ENCODE measurements at regions not wholly inside any gene's neighbourhood (a gene's known extent, or its start where the extent isn't known, plus 50 kb on each side); places are given as distances from the start of the nearest gene placed in this dataset.

DNA sequence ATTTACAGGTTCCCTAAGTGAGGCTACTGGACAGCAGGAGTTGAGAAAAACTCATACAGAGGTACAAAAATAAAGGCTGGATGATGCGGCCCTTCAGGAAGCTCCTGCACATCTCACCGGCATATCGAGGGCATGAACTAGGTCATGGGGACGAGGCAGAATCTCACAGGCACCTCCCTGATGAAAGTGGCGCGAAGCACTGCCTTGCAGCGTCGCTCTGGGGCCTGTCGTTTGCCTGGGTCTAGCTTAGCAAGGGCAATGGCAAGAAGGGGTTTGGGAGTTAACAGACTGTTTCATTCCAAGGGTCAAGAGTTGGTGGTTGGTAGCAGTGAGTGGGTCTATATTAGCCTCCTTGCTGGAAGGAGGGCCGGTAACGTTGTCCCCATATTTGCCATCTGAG lies 103.5 kb upstream of the IRF2BP2 start:
- Mint-ChIP-seq H3K27ac (peak overlapping the region in 1 of 9 donors; percentile 87), H3K9me3 (peaks cover 0 to 3% (median 0%) of the 10 kb centered on the region in 11 donors), H3K27me3 (no peaks in the 10 kb centered on the region), H3K4me1 (peaks cover 0 to 31% (median 10%) of the 10 kb centered on the region in 7 donors), H3K36me3 (no peaks in the 10 kb centered on the region), H3K4me3 (no peak overlapping the region)
- Histone ChIP-seq H3K27me3 (ENCODE audit: control insufficient read depth in 2 of 2, insufficient read depth in 2 of 2, low read length in 2 of 2) (no peaks in the 10 kb centered on the region), H3K36me3 (ENCODE audit: control insufficient read depth in 2 of 3, insufficient read depth in 3 of 3, low read length in 3 of 3) (no peaks in the 10 kb centered on the region), H3K4me1 (ENCODE audit: control insufficient read depth in 2 of 2, insufficient read depth in 2 of 2, low read length in 2 of 2) (no peaks in the 10 kb centered on the region), H3K4me3 (ENCODE audit: low read length) (no peak overlapping the region), H3K27ac (ENCODE audit: low read depth, low read length) (no peak overlapping the region), H3K9me3 (ENCODE audit: control insufficient read depth in 2 of 3, low read length in 3 of 3) (no peaks in the 10 kb centered on the region)
- DNase-seq = no peak
- intact Hi-C loops (cut with micrococcal nuclease) = loop anchor here in 1 of 2 donors (5.0 kb wide), 1 partner anchor 86 kb away; no protein-coding TSS in a partner anchor
- ChIA-PET POLR2A (interaction anchor here (0.6 to 1.1 kb wide), 4 partner anchors 9 to 335 kb away, joined by 3 to 4 read pairs (median 4); no protein-coding TSS in a partner anchor), CTCF (no interaction called here)
- ATAC-seq = no peak

DNA sequence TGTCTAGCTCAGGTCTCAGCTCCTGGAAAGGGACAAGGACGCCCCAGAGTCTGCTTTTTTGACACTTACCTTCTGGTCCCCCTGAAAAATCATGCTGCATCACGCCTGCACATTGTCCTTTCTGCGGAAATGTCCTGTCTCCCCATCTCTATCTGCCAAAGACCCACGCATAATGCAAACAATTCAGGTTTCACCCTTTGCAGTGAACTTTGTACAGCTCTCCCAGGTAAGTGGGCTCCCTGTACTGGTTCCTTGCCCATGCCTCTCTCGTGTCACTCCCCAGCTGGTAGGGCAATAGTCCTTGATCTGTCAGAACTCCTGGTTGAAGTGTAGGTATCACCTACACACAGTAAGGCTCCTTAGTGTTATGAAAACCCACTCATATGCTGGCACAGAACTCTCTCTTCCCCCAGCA lies 102.9 kb upstream of the IRF2BP2 start:
- Mint-ChIP-seq H3K4me3 (no peak overlapping the region), H3K4me1 (peaks cover 0 to 26% (median 7%) of the 10 kb centered on the region in 7 donors), H3K27me3 (no peaks in the 10 kb centered on the region), H3K9me3 (peaks cover 0 to 3% (median 0%) of the 10 kb centered on the region in 11 donors), H3K27ac (peak overlapping the region in 1 of 9 donors; percentile 87), H3K36me3 (peaks cover 0 to 2% (median 0%) of the 10 kb centered on the region in 5 donors)
- H3K27me3 ChIP-seq (ENCODE audit: control insufficient read depth in 2 of 2, insufficient read depth in 2 of 2, low read length in 2 of 2) = no peaks in the 10 kb centered on the region
- no peaks in the 10 kb centered on the region for H3K36me3 ChIP-seq (ENCODE audit: control insufficient read depth in 2 of 3, insufficient read depth in 3 of 3, low read length in 3 of 3)
- DNase-seq (no peak), ATAC-seq (no peak)
- H3K4me1 ChIP-seq (ENCODE audit: control insufficient read depth in 2 of 2, insufficient read depth in 2 of 2, low read length in 2 of 2) = no peaks in the 10 kb centered on the region
- H3K9me3 ChIP-seq (ENCODE audit: control insufficient read depth in 2 of 3, low read length in 3 of 3) = no peaks in the 10 kb centered on the region
- CTCF ChIA-PET = no interaction called here
- POLR2A ChIA-PET = interaction anchor here (0.6 to 1.1 kb wide), 5 partner anchors 9 to 336 kb away, joined by 3 to 5 read pairs (median 4); no protein-coding TSS in a partner anchor
- intact Hi-C loops (cut with micrococcal nuclease) = loop anchor here in 1 of 2 donors (5.0 kb wide), 1 partner anchor 86 kb away; no protein-coding TSS in a partner anchor
- H3K27ac ChIP-seq (ENCODE audit: low read depth, low read length) = no peak overlapping the region
- no peak overlapping the region for H3K4me3 ChIP-seq (ENCODE audit: low read length)

DNA sequence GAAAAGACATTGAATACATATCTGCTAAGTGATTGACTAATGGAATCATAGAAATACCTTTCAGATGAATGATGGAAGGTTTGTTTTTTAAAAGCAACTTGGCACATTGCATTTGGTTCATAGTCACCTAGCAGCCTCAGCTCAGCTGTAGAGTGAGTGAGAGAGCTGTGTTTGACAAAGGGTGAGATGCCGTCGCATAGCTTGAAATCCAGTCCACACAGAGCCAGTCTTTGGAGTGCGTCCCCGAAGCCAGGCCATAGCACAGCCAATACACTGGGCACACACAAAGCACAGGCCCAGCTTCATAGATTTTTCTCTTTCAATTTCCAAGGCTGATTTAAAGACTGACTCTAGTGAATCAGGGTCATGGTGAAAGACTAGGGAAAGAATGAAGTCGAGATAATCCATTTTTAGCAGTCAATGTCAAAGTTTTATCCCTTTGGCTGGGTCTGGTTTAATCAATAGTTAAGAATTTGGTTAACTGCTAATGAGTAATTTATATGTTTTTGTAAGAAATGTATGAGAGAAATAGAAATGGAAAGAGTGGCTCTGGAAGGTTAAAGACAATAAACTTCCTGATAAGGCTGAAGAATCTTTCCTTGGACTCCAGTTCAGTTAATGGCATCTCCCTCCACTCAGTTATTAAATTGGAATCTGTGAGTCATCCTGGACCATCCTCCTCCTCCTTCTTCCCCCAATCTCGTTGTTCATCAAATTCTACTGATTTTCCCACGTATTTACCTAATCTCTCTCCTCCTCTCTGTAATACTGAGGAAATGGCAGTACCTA lies 101.2 kb upstream of the IRF2BP2 start:
- ATAC-seq = no peak
- Histone ChIP-seq H3K27ac (ENCODE audit: low read depth, low read length) (no peak overlapping the region), H3K9me3 (ENCODE audit: control insufficient read depth in 2 of 3, low read length in 3 of 3) (no peaks in the 10 kb centered on the region), H3K36me3 (ENCODE audit: control insufficient read depth in 2 of 3, insufficient read depth in 3 of 3, low read length in 3 of 3) (no peaks in the 10 kb centered on the region), H3K4me3 (ENCODE audit: low read length) (no peak overlapping the region), H3K4me1 (ENCODE audit: control insufficient read depth in 2 of 2, insufficient read depth in 2 of 2, low read length in 2 of 2) (no peaks in the 10 kb centered on the region), H3K27me3 (ENCODE audit: control insufficient read depth in 2 of 2, insufficient read depth in 2 of 2, low read length in 2 of 2) (no peaks in the 10 kb centered on the region)
- Mint-ChIP-seq H3K4me1 (peaks cover 2 to 20% (median 7%) of the 10 kb centered on the region in 7 donors), H3K36me3 (peaks cover 0 to 2% (median 0%) of the 10 kb centered on the region in 5 donors), H3K27ac (peak overlapping the region in 1 of 9 donors; percentile 65), H3K9me3 (peaks cover 0 to 3% (median 0%) of the 10 kb centered on the region in 11 donors), H3K4me3 (no peak overlapping the region), H3K27me3 (no peaks in the 10 kb centered on the region)
- intact Hi-C loops (cut with micrococcal nuclease) = loop anchor here in 1 of 2 donors (5.0 kb wide), 1 partner anchor 84 kb away; no protein-coding TSS in a partner anchor
- DNase-seq = no peak
- POLR2A ChIA-PET = interaction anchor here (1.0 kb wide), 1 partner anchor 11 kb away, joined by 3 read pairs; no protein-coding TSS in a partner anchor
- CTCF ChIA-PET = no interaction called here

DNA sequence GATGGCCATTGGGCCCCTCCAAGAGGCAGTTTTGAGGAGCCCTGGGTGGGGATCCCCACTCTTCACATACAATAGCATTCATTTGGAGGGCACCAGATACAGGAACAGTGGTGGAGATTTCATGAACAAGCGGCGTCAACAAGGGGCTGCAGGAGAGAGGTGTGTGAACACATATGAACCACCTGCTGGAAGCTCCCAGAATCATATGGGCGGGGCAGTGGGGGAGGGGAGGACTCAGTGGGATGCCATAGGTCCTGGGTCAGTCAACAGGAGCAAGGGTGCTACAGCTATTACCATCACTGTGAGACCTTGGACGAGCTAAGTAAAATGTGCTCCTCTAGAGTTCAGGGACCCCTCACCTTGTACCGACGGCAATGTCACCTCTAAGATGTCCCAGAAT lies 100.4 kb upstream of the IRF2BP2 start:
- Mint-ChIP-seq H3K9me3 (peaks cover 0 to 3% (median 0%) of the 10 kb centered on the region in 11 donors), H3K4me1 (peaks cover 9 to 27% (median 13%) of the 10 kb centered on the region in 7 donors), H3K36me3 (peaks cover 0 to 2% (median 0%) of the 10 kb centered on the region in 5 donors), H3K4me3 (no peak overlapping the region), H3K27me3 (no peaks in the 10 kb centered on the region), H3K27ac (no peak overlapping the region)
- CTCF ChIA-PET = interaction anchor here (0.6 kb wide), 1 partner anchor 32 kb away, joined by 3 read pairs; no protein-coding TSS in a partner anchor
- Histone ChIP-seq H3K27ac (ENCODE audit: low read depth, low read length) (no peak overlapping the region), H3K27me3 (ENCODE audit: control insufficient read depth in 2 of 2, insufficient read depth in 2 of 2, low read length in 2 of 2) (no peaks in the 10 kb centered on the region), H3K36me3 (ENCODE audit: control insufficient read depth in 2 of 3, insufficient read depth in 3 of 3, low read length in 3 of 3) (no peaks in the 10 kb centered on the region), H3K4me3 (ENCODE audit: low read length) (no peak overlapping the region), H3K9me3 (ENCODE audit: control insufficient read depth in 2 of 3, low read length in 3 of 3) (no peaks in the 10 kb centered on the region), H3K4me1 (ENCODE audit: control insufficient read depth in 2 of 2, insufficient read depth in 2 of 2, low read length in 2 of 2) (peaks cover 0 to 7% of the 10 kb centered on the region in 2 donors)
- POLR2A ChIA-PET = interaction anchor here (0.6 to 1.0 kb wide), 2 partner anchors 14 to 67 kb away, joined by 3 to 4 read pairs; no protein-coding TSS in a partner anchor
- intact Hi-C loops (cut with micrococcal nuclease) = loop anchor here in 1 of 2 donors (5.0 kb wide), 1 partner anchor 83 kb away; no protein-coding TSS in a partner anchor
- DNase-seq (no peak), ATAC-seq (no peak)

DNA sequence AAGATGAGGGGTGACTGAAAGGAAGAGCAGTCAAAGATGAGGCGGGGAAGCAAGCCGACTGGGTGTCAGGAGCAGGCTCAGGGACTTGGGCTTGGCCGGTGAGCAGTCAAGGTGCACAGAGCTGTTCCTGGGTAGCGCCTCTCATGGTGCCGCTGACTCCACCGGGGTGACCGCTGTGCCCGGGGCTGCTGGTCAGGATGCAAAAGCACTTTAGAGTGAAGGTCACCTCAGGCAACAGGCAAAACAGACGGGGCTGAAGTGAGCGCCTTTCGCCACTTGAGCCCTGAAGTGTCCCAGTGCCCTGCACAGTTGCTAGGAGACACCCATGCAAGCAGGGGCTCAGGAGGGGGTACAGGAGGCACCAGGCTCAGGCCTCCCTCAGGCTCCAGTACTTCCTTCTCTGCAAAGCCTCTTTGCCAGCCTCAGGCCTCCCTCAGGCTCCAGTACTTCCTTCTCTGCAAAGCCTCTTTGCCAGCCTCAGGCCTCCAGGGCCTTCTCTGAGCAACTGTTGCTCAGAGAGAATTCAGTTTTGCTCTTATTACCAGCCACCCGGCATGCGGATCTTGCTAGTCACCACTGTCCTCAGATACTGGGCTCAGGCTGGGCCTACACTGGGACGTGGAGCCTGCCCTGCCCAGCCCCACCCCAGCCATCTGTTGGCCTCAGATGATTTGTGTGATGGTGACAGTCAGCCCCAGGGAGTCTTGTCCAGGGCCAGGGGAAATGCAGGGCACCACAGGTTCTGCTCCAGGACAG lies 99.7 kb upstream of the IRF2BP2 start:
- no peak for DNase-seq
- H3K27me3 ChIP-seq (ENCODE audit: control insufficient read depth in 2 of 2, insufficient read depth in 2 of 2, low read length in 2 of 2) = no peaks in the 10 kb centered on the region
- Mint-ChIP-seq H3K36me3 (peaks cover 0 to 2% (median 0%) of the 10 kb centered on the region in 5 donors), H3K27me3 (no peaks in the 10 kb centered on the region), H3K9me3 (peaks cover 0 to 3% (median 0%) of the 10 kb centered on the region in 11 donors), H3K4me1 (peaks cover 13 to 32% (median 16%) of the 10 kb centered on the region in 7 donors), H3K4me3 (no peak overlapping the region), H3K27ac (no peak overlapping the region)
- H3K36me3 ChIP-seq (ENCODE audit: control insufficient read depth in 2 of 3, insufficient read depth in 3 of 3, low read length in 3 of 3) = no peaks in the 10 kb centered on the region
- ChIA-PET POLR2A (interaction anchor here (0.6 to 1.0 kb wide), 2 partner anchors 14 to 68 kb away, joined by 3 to 4 read pairs; no protein-coding TSS in a partner anchor), CTCF (no interaction called here)
- no peak overlapping the region for H3K4me3 ChIP-seq (ENCODE audit: low read length)
- H3K4me1 ChIP-seq (ENCODE audit: control insufficient read depth in 2 of 2, insufficient read depth in 2 of 2, low read length in 2 of 2) = peaks cover 0 to 9% of the 10 kb centered on the region in 2 donors
- H3K9me3 ChIP-seq (ENCODE audit: control insufficient read depth in 2 of 3, low read length in 3 of 3) = no peaks in the 10 kb centered on the region
- no peak overlapping the region for H3K27ac ChIP-seq (ENCODE audit: low read depth, low read length)
- peak; percentile 37 for ATAC-seq
- intact Hi-C loops (cut with micrococcal nuclease) = loop anchor here in 1 of 2 donors (5.0 kb wide), 1 partner anchor 82 kb away; no protein-coding TSS in a partner anchor

DNA sequence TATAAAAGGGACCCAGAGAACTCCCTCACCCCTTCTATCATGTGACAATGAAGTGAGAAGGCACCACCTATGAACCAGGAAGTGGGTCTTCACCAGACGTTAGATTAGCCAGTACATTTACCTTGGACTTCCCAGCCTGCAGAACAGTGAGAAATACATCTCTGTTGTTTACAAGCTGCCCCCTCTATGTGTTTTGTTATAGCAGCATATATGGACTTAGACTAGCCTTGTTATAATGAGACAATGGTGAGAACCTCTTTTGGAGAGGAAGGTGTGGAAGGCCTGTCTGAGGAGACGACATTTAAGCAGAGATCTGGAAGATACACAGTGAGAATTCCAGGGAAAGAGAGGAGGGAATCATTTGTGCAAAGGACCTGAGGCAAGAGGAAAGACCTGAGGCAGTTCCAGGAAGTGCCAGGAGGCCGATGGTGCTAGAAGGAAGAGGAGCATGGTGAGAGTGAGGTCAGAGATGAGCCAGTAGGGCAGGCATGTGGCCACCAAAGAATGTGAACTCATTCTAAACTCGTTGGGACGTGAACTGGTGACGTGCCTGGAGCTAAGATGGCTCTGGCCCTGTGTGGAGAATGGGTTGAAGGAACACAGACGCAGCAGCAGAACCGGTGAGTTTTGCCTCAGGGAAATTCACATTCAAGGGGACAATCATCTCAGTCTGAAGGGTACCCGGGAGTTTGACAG lies 98.9 kb upstream of the IRF2BP2 start:
- POLR2A ChIA-PET = no interaction called here
- Mint-ChIP-seq H3K27me3 (no peaks in the 10 kb centered on the region), H3K36me3 (peaks cover 0 to 2% (median 0%) of the 10 kb centered on the region in 5 donors), H3K4me3 (no peak overlapping the region), H3K9me3 (peaks cover 0 to 5% (median 0%) of the 10 kb centered on the region in 11 donors), H3K4me1 (peaks cover 11 to 28% (median 17%) of the 10 kb centered on the region in 7 donors), H3K27ac (peak overlapping the region in 1 of 9 donors; percentile 31)
- Histone ChIP-seq H3K36me3 (ENCODE audit: control insufficient read depth in 2 of 3, insufficient read depth in 3 of 3, low read length in 3 of 3) (no peaks in the 10 kb centered on the region), H3K4me1 (ENCODE audit: control insufficient read depth in 2 of 2, insufficient read depth in 2 of 2, low read length in 2 of 2) (peaks cover 0 to 9% of the 10 kb centered on the region in 2 donors), H3K27me3 (ENCODE audit: control insufficient read depth in 2 of 2, insufficient read depth in 2 of 2, low read length in 2 of 2) (no peaks in the 10 kb centered on the region), H3K27ac (ENCODE audit: low read depth, low read length) (no peak overlapping the region), H3K9me3 (ENCODE audit: control insufficient read depth in 2 of 3, low read length in 3 of 3) (no peaks in the 10 kb centered on the region), H3K4me3 (ENCODE audit: low read length) (no peak overlapping the region)
- intact Hi-C loops (cut with micrococcal nuclease) = no loop called here
- CTCF ChIA-PET = no interaction called here
- ATAC-seq (no peak), DNase-seq (no peak)
